K562 (cell line): ENCODE measurements at regions not wholly inside any gene's neighbourhood (a gene's known extent, or its start where the extent isn't known, plus 50 kb on each side); places are given as distances from the start of the nearest gene placed in this dataset.

Experiments used
- CBX2 ChIP-seq: fragments of 200-600 bp; sonication (generic); IDR thresholded peaks from one replicate; pipeline ENCODE4 v1.6.1; 2012; ENCODE audit warnings: mild to moderate bottlenecking, low read length, inconsistent platforms; ENCODE audit not compliant: insufficient read depth, poor library complexity, severe bottlenecking
- ETV6 ChIP-seq, 3 experiments: fragments of 150-350 bp in 1 of 3; sonication (generic) in 1 of 3; formaldehyde crosslinking in 1 of 3; IDR thresholded peaks; 2 replicates each; pipeline versions ENCODE4 v1.6.1 to v1.8.0; 2014 to 2022; ENCODE audit warnings: borderline replicate concordance in 2 of 3, low read depth in 2 of 3, antibody characterized with exemption in 1 of 3, low read length in 1 of 3, mild to moderate bottlenecking in 1 of 3, missing genetic modification reagents in 1 of 3
- OTX1 ChIP-seq: fragments of 450-650 bp; formaldehyde crosslinking; IDR thresholded peaks from 2 replicates; pipeline ENCODE4 v1.4.0; 2022; ENCODE audit warnings: mild to moderate bottlenecking
- ZNF143 ChIP-seq: sonication (generic); formaldehyde crosslinking; IDR thresholded peaks from 2 replicates; pipeline ENCODE4 v1.9.0; 2022; ENCODE audit warnings: mild to moderate bottlenecking, missing genetic modification reagents
- ZNF212 ChIP-seq: fragments of 450-650 bp; formaldehyde crosslinking; IDR thresholded peaks from 2 replicates; pipeline ENCODE4 v1.4.0; 2020; ENCODE audit warnings: mild to moderate bottlenecking
- ZNF316 ChIP-seq: fragments of 450-650 bp; IDR thresholded peaks from 2 replicates; pipeline ENCODE4 v1.6.1; 2016
- ZNF668 ChIP-seq: fragments of 250-450 bp; sonication (Bioruptor Pico); IDR thresholded peaks from 2 replicates; pipeline ENCODE4 v1.8.0; 2022; ENCODE audit warnings: mild to moderate bottlenecking, inconsistent platforms
- TF ChIP-seq, protein P1 (sequence below): sonication (generic); formaldehyde crosslinking; IDR thresholded peaks from 2 replicates; pipeline ENCODE4 v1.8.1; 2023; ENCODE audit warnings: mild to moderate bottlenecking, missing genetic modification reagents
- TF ChIP-seq, protein P2 (sequence below): fragments of 250-450 bp; sonication (Bioruptor Pico); IDR thresholded peaks from 2 replicates; pipeline ENCODE4 v1.4.0; 2020
- TF ChIP-seq, protein P3 (sequence below), 2 experiments: fragments of 450-650 bp; IDR thresholded peaks; 2 replicates each; pipeline ENCODE4 v1.6.1; 2016; ENCODE audit warnings: mild to moderate bottlenecking in 2 of 2, borderline replicate concordance in 1 of 2, low read depth in 1 of 2, moderate library complexity in 1 of 2

DNA sequence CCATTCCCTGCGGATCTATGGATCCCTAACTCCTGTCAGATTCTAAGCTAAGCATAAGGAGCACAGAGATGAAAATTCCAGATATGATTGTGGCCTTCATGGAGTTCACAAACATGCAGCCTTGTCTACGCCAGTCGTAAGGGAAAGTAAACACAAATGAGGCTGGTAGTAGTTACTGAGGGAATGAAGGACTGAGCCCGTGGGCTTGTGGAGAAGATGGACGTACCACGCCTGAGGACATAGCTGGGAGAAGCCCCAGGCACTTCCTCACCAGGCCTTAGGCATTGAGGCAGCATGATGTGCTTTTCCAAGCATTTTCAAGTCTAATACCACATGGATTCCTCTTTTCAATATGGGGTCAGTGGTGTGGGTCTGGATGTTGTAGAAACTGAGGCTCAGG, 515.2 kb downstream of the BCL11B start (continued):
- TF ChIP-seq, protein P1, sequence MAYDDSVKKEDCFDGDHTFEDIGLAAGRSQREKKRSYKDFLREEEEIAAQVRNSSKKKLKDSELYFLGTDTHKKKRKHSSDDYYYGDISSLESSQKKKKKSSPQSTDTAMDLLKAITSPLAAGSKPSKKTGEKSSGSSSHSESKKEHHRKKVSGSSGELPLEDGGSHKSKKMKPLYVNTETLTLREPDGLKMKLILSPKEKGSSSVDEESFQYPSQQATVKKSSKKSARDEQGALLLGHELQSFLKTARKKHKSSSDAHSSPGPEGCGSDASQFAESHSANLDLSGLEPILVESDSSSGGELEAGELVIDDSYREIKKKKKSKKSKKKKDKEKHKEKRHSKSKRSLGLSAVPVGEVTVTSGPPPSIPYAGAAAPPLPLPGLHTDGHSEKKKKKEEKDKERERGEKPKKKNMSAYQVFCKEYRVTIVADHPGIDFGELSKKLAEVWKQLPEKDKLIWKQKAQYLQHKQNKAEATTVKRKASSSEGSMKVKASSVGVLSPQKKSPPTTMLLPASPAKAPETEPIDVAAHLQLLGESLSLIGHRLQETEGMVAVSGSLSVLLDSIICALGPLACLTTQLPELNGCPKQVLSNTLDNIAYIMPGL = no peak
- no peak for TF ChIP-seq ZNF668 (CRISPR knock-in tag)
- TF ChIP-seq, protein P2, sequence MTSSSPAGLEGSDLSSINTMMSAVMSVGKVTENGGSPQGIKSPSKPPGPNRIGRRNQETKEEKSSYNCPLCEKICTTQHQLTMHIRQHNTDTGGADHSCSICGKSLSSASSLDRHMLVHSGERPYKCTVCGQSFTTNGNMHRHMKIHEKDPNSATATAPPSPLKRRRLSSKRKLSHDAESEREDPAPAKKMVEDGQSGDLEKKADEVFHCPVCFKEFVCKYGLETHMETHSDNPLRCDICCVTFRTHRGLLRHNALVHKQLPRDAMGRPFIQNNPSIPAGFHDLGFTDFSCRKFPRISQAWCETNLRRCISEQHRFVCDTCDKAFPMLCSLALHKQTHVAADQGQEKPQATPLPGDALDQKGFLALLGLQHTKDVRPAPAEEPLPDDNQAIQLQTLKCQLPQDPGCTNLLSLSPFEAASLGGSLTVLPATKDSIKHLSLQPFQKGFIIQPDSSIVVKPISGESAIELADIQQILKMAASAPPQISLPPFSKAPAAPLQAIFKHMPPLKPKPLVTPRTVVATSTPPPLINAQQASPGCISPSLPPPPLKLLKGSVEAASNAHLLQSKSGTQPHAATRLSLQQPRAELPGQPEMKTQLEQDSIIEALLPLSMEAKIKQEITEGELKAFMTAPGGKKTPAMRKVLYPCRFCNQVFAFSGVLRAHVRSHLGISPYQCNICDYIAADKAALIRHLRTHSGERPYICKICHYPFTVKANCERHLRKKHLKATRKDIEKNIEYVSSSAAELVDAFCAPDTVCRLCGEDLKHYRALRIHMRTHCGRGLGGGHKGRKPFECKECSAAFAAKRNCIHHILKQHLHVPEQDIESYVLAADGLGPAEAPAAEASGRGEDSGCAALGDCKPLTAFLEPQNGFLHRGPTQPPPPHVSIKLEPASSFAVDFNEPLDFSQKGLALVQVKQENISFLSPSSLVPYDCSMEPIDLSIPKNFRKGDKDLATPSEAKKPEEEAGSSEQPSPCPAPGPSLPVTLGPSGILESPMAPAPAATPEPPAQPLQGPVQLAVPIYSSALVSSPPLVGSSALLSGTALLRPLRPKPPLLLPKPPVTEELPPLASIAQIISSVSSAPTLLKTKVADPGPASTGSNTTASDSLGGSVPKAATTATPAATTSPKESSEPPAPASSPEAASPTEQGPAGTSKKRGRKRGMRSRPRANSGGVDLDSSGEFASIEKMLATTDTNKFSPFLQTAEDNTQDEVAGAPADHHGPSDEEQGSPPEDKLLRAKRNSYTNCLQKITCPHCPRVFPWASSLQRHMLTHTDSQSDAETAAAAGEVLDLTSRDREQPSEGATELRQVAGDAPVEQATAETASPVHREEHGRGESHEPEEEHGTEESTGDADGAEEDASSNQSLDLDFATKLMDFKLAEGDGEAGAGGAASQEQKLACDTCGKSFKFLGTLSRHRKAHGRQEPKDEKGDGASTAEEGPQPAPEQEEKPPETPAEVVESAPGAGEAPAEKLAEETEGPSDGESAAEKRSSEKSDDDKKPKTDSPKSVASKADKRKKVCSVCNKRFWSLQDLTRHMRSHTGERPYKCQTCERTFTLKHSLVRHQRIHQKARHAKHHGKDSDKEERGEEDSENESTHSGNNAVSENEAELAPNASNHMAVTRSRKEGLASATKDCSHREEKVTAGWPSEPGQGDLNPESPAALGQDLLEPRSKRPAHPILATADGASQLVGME (CRISPR knock-in tag) = no peak
- TF ChIP-seq, protein P3, sequence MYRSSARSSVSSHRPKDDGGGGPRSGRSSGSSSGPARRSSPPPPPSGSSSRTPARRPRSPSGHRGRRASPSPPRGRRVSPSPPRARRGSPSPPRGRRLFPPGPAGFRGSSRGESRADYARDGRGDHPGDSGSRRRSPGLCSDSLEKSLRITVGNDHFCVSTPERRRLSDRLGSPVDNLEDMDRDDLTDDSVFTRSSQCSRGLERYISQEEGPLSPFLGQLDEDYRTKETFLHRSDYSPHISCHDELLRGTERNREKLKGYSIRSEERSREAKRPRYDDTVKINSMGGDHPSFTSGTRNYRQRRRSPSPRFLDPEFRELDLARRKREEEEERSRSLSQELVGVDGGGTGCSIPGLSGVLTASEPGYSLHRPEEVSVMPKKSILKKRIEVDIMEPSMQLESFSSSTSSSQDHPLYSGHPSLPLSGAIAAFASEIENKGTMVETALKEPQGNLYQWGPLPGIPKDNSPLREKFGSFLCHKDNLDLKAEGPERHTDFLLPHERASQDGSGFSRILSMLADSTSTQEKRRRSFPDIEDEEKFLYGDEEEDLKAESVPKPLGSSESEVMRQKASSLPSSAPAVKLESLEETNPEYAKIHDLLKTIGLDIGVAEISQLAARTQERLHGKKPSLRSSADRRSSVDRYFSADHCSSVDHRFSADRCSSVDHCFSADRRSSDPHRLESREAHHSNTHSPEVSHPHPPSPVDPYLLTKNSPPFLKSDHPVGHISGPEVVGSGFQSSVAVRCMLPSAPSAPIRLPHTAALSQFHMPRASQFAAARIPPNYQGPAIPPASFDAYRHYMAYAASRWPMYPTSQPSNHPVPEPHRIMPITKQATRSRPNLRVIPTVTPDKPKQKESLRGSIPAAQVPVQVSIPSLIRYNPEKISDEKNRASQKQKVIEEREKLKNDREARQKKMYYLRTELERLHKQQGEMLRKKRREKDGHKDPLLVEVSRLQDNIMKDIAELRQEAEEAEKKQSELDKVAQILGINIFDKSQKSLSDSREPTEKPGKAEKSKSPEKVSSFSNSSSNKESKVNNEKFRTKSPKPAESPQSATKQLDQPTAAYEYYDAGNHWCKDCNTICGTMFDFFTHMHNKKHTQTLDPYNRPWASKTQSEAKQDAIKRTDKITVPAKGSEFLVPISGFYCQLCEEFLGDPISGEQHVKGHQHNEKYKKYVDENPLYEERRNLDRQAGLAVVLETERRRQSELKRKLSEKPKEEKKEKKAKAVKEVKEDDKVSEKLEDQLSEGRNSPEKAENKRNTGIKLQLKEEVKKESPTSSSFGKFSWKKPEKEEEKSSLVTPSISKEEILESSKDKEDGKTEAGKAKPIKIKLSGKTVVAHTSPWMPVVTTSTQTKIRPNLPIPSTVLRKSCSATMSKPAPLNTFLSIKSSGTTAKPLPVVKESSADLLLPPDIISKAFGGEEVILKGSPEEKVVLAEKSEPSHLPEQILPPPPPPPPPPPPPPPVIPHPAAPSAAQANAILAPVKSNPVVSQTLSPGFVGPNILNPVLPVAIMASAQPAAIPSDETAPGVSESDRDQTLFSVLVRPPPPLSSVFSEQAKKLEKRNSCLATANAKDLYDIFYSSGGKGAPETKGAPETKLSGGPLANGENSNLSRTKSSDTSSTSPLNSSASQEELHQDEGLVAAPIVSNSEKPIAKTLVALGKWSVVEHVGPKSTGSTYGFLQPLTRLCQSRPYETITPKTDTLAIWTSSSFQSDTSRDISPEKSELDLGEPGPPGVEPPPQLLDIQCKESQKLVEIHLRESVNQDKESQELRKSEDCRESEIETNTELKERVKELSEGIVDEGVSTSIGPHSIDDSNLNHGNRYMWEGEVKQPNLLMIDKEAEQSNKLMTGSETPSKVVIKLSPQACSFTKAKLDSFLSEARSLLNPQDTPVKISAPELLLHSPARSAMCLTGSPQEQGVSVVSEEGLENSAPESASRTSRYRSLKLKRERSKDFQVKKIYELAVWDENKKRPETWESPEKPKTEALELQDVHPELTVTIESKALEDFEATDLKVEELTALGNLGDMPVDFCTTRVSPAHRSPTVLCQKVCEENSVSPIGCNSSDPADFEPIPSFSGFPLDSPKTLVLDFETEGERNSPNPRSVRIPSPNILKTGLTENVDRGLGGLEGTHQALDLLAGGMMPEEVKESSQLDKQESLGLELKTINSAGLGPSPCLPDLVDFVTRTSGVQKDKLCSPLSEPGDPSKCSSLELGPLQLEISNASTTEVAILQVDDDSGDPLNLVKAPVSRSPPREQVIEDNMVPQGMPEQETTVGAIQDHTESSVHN (IDR thresholded peaks at IDR 0.05; ENCODE audit: borderline replicate concordance in 1 of 2, low read depth in 1 of 2) = no peak
- TF ChIP-seq ZNF316 = no peak
- TF ChIP-seq ZNF143 (CRISPR knock-in tag) = no peak
- TF ChIP-seq ETV6 (IDR thresholded peaks at IDR 0.05; ENCODE audit: borderline replicate concordance in 1 of 2, low read depth in 2 of 2, low read length in 1 of 2) = no peak
- no peak for TF ChIP-seq ETV6 (CRISPR knock-in tag; IDR thresholded peaks at IDR 0.05; ENCODE audit: borderline replicate concordance)
- no peak for TF ChIP-seq CBX2
- TF ChIP-seq OTX1 = no peak
- no peak for TF ChIP-seq ZNF212 (CRISPR knock-in tag)
